ENCODE measurements at regions not wholly inside any gene's neighbourhood (a gene's known extent, or its start where the extent isn't known, plus 50 kb on each side); places are given as distances from the start of the nearest gene placed in this dataset.

DNA sequence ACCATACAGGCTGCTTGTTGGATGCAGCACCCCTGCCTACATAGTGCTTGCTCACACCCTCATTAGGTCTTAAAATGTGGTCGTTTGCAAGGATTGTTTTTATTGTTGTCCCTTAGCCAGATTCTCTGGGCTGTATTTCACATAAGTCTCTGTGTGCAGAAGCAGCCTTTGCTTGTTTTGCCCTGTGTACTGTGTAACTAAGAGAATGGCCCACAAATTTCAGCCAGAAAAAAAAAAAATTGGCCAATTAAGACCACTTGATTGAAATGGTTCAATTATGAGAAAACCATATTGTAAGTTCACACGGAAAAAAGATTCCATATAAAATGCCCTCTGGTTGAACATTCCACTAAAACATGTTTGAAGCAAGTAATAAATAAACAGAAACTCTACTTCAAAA lies 377.1 kb upstream of the SOX11 start:
- Histone ChIP-seq H3K27ac (no peak overlapping the region), H3K4me2 (no peak overlapping the region), H3K4me1 (no peaks in the 10 kb centered on the region), H3K4me3 (no peak overlapping the region), H3K9me3 (peaks cover 19% of the 10 kb centered on the region)
- under 1% methylated on average over 2 of the region's 2 CpGs for WGBS (ENCODE audit: missing lambda C conversion rate)
- CTCF ChIA-PET = no interaction called here
- ATAC-seq = no peak
- no peak for TF ChIP-seq RAD21 (conservative IDR thresholded peaks at IDR 0.05 in 1 of 2, IDR thresholded peaks at IDR 0.05 in 1 of 2)
- TF ChIP-seq ZSCAN20 (CRISPR knock-in tag; IDR thresholded peaks at IDR 0.05) = no peak
- no peak for TF ChIP-seq RCOR1 (IDR thresholded peaks at IDR 0.05; ENCODE audit: low read depth, low read length)
- no peak for TF ChIP-seq SMC3 (IDR thresholded peaks at IDR 0.05)
- TF ChIP-seq NR3C1 (IDR thresholded peaks at IDR 0.05) = no peak
- TF ChIP-seq HDAC2 (IDR thresholded peaks at IDR 0.05) = no peak
- no peak for TF ChIP-seq POLR2AphosphoS2 (conservative IDR thresholded peaks at IDR 0.05; ENCODE audit: low read length)
- TF ChIP-seq, protein P1, sequence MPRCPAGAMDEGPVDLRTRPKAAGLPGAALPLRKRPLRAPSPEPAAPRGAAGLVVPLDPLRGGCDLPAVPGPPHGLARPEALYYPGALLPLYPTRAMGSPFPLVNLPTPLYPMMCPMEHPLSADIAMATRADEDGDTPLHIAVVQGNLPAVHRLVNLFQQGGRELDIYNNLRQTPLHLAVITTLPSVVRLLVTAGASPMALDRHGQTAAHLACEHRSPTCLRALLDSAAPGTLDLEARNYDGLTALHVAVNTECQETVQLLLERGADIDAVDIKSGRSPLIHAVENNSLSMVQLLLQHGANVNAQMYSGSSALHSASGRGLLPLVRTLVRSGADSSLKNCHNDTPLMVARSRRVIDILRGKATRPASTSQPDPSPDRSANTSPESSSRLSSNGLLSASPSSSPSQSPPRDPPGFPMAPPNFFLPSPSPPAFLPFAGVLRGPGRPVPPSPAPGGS (IDR thresholded peaks at IDR 0.05) = no peak
- no peak for TF ChIP-seq PHF8 (IDR thresholded peaks at IDR 0.05; ENCODE audit: borderline replicate concordance, low read depth)
- TF ChIP-seq ESRRA (IDR thresholded peaks at IDR 0.05; ENCODE audit: borderline replicate concordance, low read length) = no peak
- no peak for TF ChIP-seq NPAS2 (CRISPR knock-in tag; IDR thresholded peaks at IDR 0.05; ENCODE audit: borderline replicate concordance)
- TF ChIP-seq CHD4 (IDR thresholded peaks at IDR 0.05; ENCODE audit: borderline replicate concordance) = no peak
- TF ChIP-seq, protein P2, sequence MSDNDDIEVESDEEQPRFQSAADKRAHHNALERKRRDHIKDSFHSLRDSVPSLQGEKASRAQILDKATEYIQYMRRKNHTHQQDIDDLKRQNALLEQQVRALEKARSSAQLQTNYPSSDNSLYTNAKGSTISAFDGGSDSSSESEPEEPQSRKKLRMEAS (IDR thresholded peaks at IDR 0.05) = no peak
- TF ChIP-seq GATA3 (IDR thresholded peaks at IDR 0.05; ENCODE audit: borderline replicate concordance) = no peak
- POLR2A ChIA-PET = no interaction called here
- no peak for DNase-seq (ENCODE audit: low read depth in 1 of 2, low spot score in 1 of 2)
- no peak for FAIRE-seq

DNA sequence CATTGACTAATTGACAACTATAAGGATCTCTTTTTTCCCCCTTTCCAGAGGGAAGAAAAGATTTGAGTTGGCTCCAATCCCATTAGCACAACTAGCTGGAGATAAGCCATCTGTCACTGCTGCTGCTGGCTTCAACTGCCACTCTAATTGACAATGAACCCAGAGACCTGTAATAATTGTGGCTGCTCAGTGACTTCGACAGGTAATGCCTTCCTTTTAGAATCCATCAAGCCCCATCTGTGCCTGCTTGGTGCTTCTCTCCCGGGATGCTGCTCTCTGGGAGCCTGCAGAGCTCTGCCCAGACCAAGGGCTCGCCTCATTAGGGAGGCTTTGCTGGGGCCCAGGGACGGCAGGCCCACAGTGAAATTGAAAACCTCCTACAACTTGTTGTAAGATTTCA lies 376.7 kb upstream of the SOX11 start:
- POLR2A ChIA-PET = no interaction called here

More for the DNA sequence above, 376.7 kb upstream of the SOX11 start:
- Histone ChIP-seq H3K27ac (no peak overlapping the region), H3K4me3 (no peak overlapping the region), H3K9me3 (peaks cover 16% of the 10 kb centered on the region; the same call in 2 of the 3 replicates), H3K4me1 (no peaks in the 10 kb centered on the region), H3K4me2 (no peak overlapping the region)
- TF ChIP-seq, protein P3, sequence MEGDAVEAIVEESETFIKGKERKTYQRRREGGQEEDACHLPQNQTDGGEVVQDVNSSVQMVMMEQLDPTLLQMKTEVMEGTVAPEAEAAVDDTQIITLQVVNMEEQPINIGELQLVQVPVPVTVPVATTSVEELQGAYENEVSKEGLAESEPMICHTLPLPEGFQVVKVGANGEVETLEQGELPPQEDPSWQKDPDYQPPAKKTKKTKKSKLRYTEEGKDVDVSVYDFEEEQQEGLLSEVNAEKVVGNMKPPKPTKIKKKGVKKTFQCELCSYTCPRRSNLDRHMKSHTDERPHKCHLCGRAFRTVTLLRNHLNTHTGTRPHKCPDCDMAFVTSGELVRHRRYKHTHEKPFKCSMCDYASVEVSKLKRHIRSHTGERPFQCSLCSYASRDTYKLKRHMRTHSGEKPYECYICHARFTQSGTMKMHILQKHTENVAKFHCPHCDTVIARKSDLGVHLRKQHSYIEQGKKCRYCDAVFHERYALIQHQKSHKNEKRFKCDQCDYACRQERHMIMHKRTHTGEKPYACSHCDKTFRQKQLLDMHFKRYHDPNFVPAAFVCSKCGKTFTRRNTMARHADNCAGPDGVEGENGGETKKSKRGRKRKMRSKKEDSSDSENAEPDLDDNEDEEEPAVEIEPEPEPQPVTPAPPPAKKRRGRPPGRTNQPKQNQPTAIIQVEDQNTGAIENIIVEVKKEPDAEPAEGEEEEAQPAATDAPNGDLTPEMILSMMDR (IDR thresholded peaks at IDR 0.05) = no peak
- TF ChIP-seq RAD21 (conservative IDR thresholded peaks at IDR 0.05 in 1 of 2, IDR thresholded peaks at IDR 0.05 in 1 of 2) (no peak), FOXS1 (CRISPR knock-in tag; IDR thresholded peaks at IDR 0.05) (no peak), NFE2L2 (conservative IDR thresholded peaks at IDR 0.05; ENCODE audit: low read length) (no peak), BHLHE40 (IDR thresholded peaks at IDR 0.05; ENCODE audit: low read depth, low read length) (no peak), RFX5 (IDR thresholded peaks at IDR 0.05) (no peak), MYC (IDR thresholded peaks at IDR 0.05; ENCODE audit: borderline replicate concordance, low read length) (no peak), HOXB5 (CRISPR knock-in tag; IDR thresholded peaks at IDR 0.05) (no peak), NPAS2 (CRISPR knock-in tag; IDR thresholded peaks at IDR 0.05; ENCODE audit: borderline replicate concordance) (no peak), HDAC2 (IDR thresholded peaks at IDR 0.05) (no peak)
- TF ChIP-seq, protein P4, sequence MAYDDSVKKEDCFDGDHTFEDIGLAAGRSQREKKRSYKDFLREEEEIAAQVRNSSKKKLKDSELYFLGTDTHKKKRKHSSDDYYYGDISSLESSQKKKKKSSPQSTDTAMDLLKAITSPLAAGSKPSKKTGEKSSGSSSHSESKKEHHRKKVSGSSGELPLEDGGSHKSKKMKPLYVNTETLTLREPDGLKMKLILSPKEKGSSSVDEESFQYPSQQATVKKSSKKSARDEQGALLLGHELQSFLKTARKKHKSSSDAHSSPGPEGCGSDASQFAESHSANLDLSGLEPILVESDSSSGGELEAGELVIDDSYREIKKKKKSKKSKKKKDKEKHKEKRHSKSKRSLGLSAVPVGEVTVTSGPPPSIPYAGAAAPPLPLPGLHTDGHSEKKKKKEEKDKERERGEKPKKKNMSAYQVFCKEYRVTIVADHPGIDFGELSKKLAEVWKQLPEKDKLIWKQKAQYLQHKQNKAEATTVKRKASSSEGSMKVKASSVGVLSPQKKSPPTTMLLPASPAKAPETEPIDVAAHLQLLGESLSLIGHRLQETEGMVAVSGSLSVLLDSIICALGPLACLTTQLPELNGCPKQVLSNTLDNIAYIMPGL (CRISPR knock-in tag; IDR thresholded peaks at IDR 0.05; ENCODE audit: borderline replicate concordance) = no peak
- TF ChIP-seq, protein P5, sequence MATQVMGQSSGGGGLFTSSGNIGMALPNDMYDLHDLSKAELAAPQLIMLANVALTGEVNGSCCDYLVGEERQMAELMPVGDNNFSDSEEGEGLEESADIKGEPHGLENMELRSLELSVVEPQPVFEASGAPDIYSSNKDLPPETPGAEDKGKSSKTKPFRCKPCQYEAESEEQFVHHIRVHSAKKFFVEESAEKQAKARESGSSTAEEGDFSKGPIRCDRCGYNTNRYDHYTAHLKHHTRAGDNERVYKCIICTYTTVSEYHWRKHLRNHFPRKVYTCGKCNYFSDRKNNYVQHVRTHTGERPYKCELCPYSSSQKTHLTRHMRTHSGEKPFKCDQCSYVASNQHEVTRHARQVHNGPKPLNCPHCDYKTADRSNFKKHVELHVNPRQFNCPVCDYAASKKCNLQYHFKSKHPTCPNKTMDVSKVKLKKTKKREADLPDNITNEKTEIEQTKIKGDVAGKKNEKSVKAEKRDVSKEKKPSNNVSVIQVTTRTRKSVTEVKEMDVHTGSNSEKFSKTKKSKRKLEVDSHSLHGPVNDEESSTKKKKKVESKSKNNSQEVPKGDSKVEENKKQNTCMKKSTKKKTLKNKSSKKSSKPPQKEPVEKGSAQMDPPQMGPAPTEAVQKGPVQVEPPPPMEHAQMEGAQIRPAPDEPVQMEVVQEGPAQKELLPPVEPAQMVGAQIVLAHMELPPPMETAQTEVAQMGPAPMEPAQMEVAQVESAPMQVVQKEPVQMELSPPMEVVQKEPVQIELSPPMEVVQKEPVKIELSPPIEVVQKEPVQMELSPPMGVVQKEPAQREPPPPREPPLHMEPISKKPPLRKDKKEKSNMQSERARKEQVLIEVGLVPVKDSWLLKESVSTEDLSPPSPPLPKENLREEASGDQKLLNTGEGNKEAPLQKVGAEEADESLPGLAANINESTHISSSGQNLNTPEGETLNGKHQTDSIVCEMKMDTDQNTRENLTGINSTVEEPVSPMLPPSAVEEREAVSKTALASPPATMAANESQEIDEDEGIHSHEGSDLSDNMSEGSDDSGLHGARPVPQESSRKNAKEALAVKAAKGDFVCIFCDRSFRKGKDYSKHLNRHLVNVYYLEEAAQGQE (IDR thresholded peaks at IDR 0.05) = no peak
- no peak for DNase-seq (ENCODE audit: low read depth in 1 of 2, low spot score in 1 of 2)
- CTCF ChIA-PET = no interaction called here
- FAIRE-seq = no peak
- WGBS (ENCODE audit: missing lambda C conversion rate) = 0% methylated on average over 4 of the region's 4 CpGs
- no peak for ATAC-seq
